GM23248 (cell line): ENCODE measurements at regions not wholly inside any gene's neighbourhood (a gene's known extent, or its start where the extent isn't known, plus 50 kb on each side); places are given as distances from the start of the nearest gene placed in this dataset.

Experiments used
- EZH2 ChIP-seq: fragments of 200-600 bp; sonication (generic); IDR thresholded peaks from 2 replicates; pipeline ENCODE4 v1.6.1; 2018; ENCODE audit warnings: antibody characterized with exemption, mild to moderate bottlenecking; ENCODE audit not compliant: insufficient read depth, poor library complexity, severe bottlenecking
- EZH2phosphoT487 ChIP-seq: fragments of 200-600 bp; sonication (generic); IDR thresholded peaks from 2 replicates; pipeline ENCODE4 v1.6.1; 2018; ENCODE audit warnings: antibody characterized with exemption, moderate library complexity, mild to moderate bottlenecking, low read depth; ENCODE audit not compliant: insufficient read depth

DNA sequence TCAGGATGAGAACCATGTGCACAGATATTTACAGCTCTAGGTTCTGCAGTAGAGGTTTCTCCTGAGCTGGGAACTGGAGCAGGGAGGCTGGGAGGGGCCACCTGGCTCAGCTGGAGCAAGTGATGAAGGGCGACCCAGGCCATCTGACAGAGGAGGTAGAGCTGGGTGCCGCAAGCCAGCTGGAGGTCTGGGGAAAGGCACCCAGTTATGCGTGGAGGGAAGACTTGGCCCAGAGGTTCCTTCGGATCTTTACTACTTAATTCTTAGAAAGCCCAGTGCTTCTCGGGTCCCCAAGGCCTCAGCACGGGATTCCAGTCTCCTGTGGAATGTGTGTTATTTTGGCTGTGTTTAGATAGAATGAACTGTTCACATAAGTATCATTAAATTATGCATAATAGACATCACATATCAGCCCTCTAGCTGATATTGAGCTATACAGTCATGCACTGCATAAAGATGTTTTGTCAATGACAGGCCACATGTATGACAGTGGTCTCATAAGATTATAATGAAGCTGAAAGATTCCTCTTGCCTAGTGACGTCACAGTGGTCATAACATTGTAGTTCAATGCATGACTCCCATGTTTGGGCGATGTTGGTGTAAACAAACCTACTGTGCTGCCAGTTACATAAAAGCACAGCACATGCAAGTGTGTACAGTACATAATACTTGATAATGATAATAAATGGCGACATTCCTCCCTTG is 245.1 kb downstream of the RHOU start:
- TF ChIP-seq EZH2 (no peak), EZH2phosphoT487 (no peak)
